HEK293 (cell line): ENCODE measurements at regions not wholly inside any gene's neighbourhood (a gene's known extent, or its start where the extent isn't known, plus 50 kb on each side); places are given as distances from the start of the nearest gene placed in this dataset.

Experiments used
- CTCF ChIA-PET: fragments of 350-600 bp; formaldehyde crosslinking; extraction: SDS; loops from one replicate; lab custom pipeline; 2021; ENCODE audit warnings: antibody characterized with exemption; lab: Yijun Ruan, JAX
- POLR2A ChIA-PET: fragments of 300-600 bp; formaldehyde crosslinking; extraction: SDS; loops from one replicate; lab custom pipeline; 2020; ENCODE audit warnings: antibody characterized with exemption, inconsistent platforms; lab: Yijun Ruan, JAX
- H3K27ac ChIP-seq: fragments of 200-500 bp; sonication (Bioruptor generic); 2 replicates; pipeline ENCODE4 v1.5.1; 2014; ENCODE audit warnings: low read depth, low read length, control low read depth, inconsistent platforms; ENCODE audit errors: extremely low read depth
- H3K36me3 ChIP-seq, 2 experiments: fragments of 200-500 bp in 1 of 2; sonication (Bioruptor generic) in 1 of 2; 1 replicate in 1 of 2; 2 replicates in 1 of 2; pipeline ENCODE4 v1.5.1; 2014 to 2017; ENCODE audit warnings: inconsistent platforms in 2 of 2, low read length in 2 of 2; ENCODE audit not compliant: control insufficient read depth in 2 of 2, insufficient read depth in 1 of 2
- H3K4me1 ChIP-seq: fragments of 200-500 bp; sonication (Bioruptor generic); 2 replicates; pipeline ENCODE4 v1.5.1; 2014; ENCODE audit warnings: mild to moderate bottlenecking, low read length, inconsistent platforms; ENCODE audit not compliant: control insufficient read depth, insufficient read depth
- H3K4me3 ChIP-seq: 2 replicates; pipeline ENCODE4 v1.5.1; 2011; ENCODE audit warnings: low read depth, mild to moderate bottlenecking, control low read depth, low read length, moderate library complexity
- H3K9me3 ChIP-seq: fragments of 200-500 bp; sonication (Bioruptor generic); 2 replicates; pipeline ENCODE4 v1.5.1; 2014; ENCODE audit warnings: low read depth, low read length, inconsistent platforms; ENCODE audit not compliant: control insufficient read depth, insufficient read depth
- BCL6B ChIP-seq: fragments of 450-650 bp; formaldehyde crosslinking; IDR thresholded peaks from 2 replicates; pipeline ENCODE4 v1.5.1; 2017; ENCODE audit warnings: missing biosample characterization, missing genetic modification characterization
- ZBTB49 ChIP-seq: fragments of 450-650 bp; formaldehyde crosslinking; IDR thresholded peaks from 2 replicates; pipeline ENCODE4 v1.5.1; 2016; ENCODE audit warnings: missing biosample characterization, missing genetic modification characterization, low read depth
- ZNF132 ChIP-seq: fragments of 450-650 bp; formaldehyde crosslinking; IDR thresholded peaks from 2 replicates; pipeline ENCODE4 v1.5.1; 2017; ENCODE audit warnings: missing biosample characterization, missing genetic modification characterization, borderline replicate concordance
- ZNF214 ChIP-seq: fragments of 450-650 bp; formaldehyde crosslinking; IDR thresholded peaks from 2 replicates; pipeline ENCODE4 v1.5.1; 2017; ENCODE audit warnings: missing biosample characterization, mild to moderate bottlenecking, missing genetic modification characterization, borderline replicate concordance
- ZNF37A ChIP-seq: fragments of 450-650 bp; IDR thresholded peaks from 2 replicates; pipeline ENCODE4 v1.5.1; 2018; ENCODE audit warnings: missing biosample characterization, missing genetic modification characterization
- ZNF501 ChIP-seq: fragments of 450-650 bp; formaldehyde crosslinking; IDR thresholded peaks from 2 replicates; pipeline ENCODE4 v1.5.1; 2016; ENCODE audit warnings: missing biosample characterization, missing genetic modification characterization
- ZNF561 ChIP-seq: fragments of 450-650 bp; IDR thresholded peaks from 2 replicates; pipeline ENCODE4 v1.5.1; 2018; ENCODE audit warnings: missing biosample characterization, missing genetic modification characterization, borderline replicate concordance
- ZNF571 ChIP-seq: fragments of 450-650 bp; formaldehyde crosslinking; IDR thresholded peaks from 2 replicates; pipeline ENCODE4 v1.5.0; 2017; ENCODE audit warnings: missing biosample characterization, missing genetic modification characterization
- ZNF600 ChIP-seq: fragments of 450-650 bp; formaldehyde crosslinking; IDR thresholded peaks from 2 replicates; pipeline ENCODE4 v1.5.1; 2016; ENCODE audit warnings: missing biosample characterization, missing genetic modification characterization
- ZNF645 ChIP-seq: fragments of 450-650 bp; formaldehyde crosslinking; IDR thresholded peaks from 2 replicates; pipeline ENCODE4; 2016; ENCODE audit warnings: missing biosample characterization, missing genetic modification characterization
- ZNF658 ChIP-seq: fragments of 450-650 bp; formaldehyde crosslinking; IDR thresholded peaks from 2 replicates; pipeline ENCODE4; 2016; ENCODE audit warnings: missing biosample characterization, missing genetic modification characterization
- ZNF660 ChIP-seq: fragments of 450-650 bp; IDR thresholded peaks from 2 replicates; pipeline ENCODE4 v1.5.1; 2018; ENCODE audit warnings: missing biosample characterization, mild to moderate bottlenecking, missing genetic modification characterization
- ZNF776 ChIP-seq: fragments of 450-650 bp; formaldehyde crosslinking; IDR thresholded peaks from 2 replicates; pipeline ENCODE4 v1.5.0; 2017; ENCODE audit warnings: missing biosample characterization, missing genetic modification characterization, borderline replicate concordance
- ZNF777 ChIP-seq: fragments of 450-650 bp; formaldehyde crosslinking; IDR thresholded peaks from 2 replicates; pipeline ENCODE4 v1.5.1; 2017; ENCODE audit warnings: missing biosample characterization, missing genetic modification characterization, borderline replicate concordance
- ZNF830 ChIP-seq: fragments of 450-650 bp; IDR thresholded peaks from 2 replicates; pipeline ENCODE4 v1.5.0; 2018; ENCODE audit warnings: missing biosample characterization, missing genetic modification characterization, low read depth, mild to moderate bottlenecking, moderate library complexity
- ZSCAN5A ChIP-seq: fragments of 450-650 bp; formaldehyde crosslinking; IDR thresholded peaks from 2 replicates; pipeline ENCODE4 v1.5.1; 2016; ENCODE audit warnings: missing biosample characterization, missing genetic modification characterization

GRCh38 chr7:16232273-16232672 is 189.1 kb downstream of the CRPPA start (continued):
- TF ChIP-seq ZBTB49 = no peak

DNA sequence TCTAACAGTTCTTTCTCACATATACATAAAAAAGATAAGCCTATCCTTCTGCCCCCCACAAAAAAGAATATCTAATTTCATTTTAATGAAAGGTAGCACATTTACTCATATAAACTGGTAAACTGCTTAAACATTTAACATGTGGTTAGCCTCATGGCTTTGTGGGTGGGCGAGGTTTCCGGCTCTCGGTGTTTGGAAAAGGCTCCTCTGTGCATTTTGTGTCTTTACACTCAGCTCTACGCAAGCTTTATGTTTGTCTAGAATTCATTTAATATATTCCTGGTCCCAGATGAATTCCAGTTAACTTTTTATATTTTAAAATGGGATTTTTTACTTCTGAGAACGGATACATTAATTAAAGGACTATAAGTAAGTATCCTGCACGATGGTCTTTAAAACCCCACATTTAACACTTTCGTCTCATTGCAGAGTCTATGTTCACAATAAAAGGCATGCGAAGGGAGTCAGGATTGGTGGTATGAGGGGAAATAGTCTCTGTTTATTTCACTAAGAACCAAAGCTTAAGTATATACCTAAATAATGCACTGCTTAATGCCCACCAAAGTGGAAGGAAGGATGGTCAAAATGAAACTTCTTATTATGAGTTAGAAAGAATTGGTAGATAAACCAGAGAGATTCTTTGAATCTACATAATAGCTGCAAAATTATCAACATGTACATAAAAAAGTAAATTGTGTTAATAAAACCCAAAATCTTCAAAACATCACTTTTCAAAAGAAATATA is 197.2 kb downstream of the CRPPA start:
- no peaks in the 10 kb centered on the region for H3K4me1 ChIP-seq
- no peak overlapping the region for H3K27ac ChIP-seq
- H3K36me3 ChIP-seq = no peaks in the 10 kb centered on the region
- no peaks in the 10 kb centered on the region for H3K9me3 ChIP-seq
- H3K4me3 ChIP-seq = no peak overlapping the region
- no peak for TF ChIP-seq ZNF777 (tag by site-specific recombination)
- TF ChIP-seq ZNF561 = no peak
- no peak for TF ChIP-seq ZNF600 (tag by site-specific recombination)
- no peak for TF ChIP-seq ZSCAN5A (tag by site-specific recombination)
- no peak for TF ChIP-seq ZNF830 (tag by site-specific recombination)
- no peak for TF ChIP-seq ZNF37A (tag by site-specific recombination)
- no peak for TF ChIP-seq ZNF501
- TF ChIP-seq ZNF571 = no peak
- no peak for TF ChIP-seq ZNF132 (tag by site-specific recombination)
- TF ChIP-seq ZNF776 (tag by site-specific recombination) = no peak
- TF ChIP-seq ZNF214 (tag by site-specific recombination) = no peak
- TF ChIP-seq ZNF645 (tag by site-specific recombination) = no peak
- POLR2A ChIA-PET = no interaction called here
- CTCF ChIA-PET = no interaction called here

DNA sequence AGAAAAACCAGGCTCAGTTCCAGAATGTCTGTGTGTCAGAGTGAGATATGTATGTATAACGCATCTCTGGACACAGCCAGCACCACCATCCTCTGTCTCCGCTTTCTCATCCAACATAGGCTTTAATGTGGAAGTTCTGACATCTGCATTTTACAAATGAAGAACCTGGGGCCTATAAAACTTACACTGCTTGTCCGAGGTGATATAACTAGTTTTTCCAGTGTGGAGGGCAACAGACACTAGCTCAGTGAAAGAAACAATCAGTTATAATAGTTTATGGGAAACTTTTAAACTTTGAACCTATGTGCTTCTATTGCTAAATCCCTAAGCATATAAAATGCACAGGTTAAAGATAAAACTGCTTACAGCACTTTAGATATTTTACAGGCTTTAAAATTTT is 208.7 kb downstream of the CRPPA start:
- Histone ChIP-seq H3K4me3 (no peak overlapping the region), H3K9me3 (no peaks in the 10 kb centered on the region), H3K27ac (no peak overlapping the region), H3K36me3 (no peaks in the 10 kb centered on the region), H3K4me1 (no peaks in the 10 kb centered on the region)
- POLR2A ChIA-PET = no interaction called here
- CTCF ChIA-PET = no interaction called here
- no peak for TF ChIP-seq ZNF660 (tag by site-specific recombination)
- no peak for TF ChIP-seq ZNF658
- no peak for TF ChIP-seq BCL6B (tag by site-specific recombination)
